GM21786 (cell line): ENCODE measurements at regions not wholly inside any gene's neighbourhood (a gene's known extent, or its start where the extent isn't known, plus 50 kb on each side); places are given as distances from the start of the nearest gene placed in this dataset.

Source experiments
- ATAC-seq: cut with Tn5 transposase; IDR thresholded peaks from one replicate; pipeline ENCODE4 v1.9.1; 2021; ENCODE audit not compliant: unreplicated experiment

- ATAC-seq, result no peak
Measured at GRCh38 chr10:27451054-27451453, 53.0 kb upstream of the RAB18 start.

- no peak for ATAC-seq
Measured at GRCh38 chr10:27450225-27450624, 53.9 kb upstream of the RAB18 start.

GRCh38 chr10:27449571-27449970 lies 54.5 kb upstream of the RAB18 start:
- ATAC-seq, result no peak

GRCh38 chr10:27448921-27449320 lies 55.2 kb upstream of the RAB18 start:
- ATAC-seq, result no peak

GRCh38 chr10:27447540-27447939 lies 56.6 kb upstream of the RAB18 start:
- ATAC-seq, result no peak

- ATAC-seq, result no peak
Measured at GRCh38 chr10:27446091-27446918, 57.8 kb upstream of the RAB18 start.

- ATAC-seq, result no peak
Measured at GRCh38 chr10:27445070-27445469, 59.0 kb upstream of the RAB18 start.

GRCh38 chr10:27440478-27440877 lies 63.6 kb upstream of the RAB18 start:
- no peak for ATAC-seq

- ATAC-seq, result no peak
Measured at GRCh38 chr10:27440021-27440420, 64.1 kb upstream of the RAB18 start.

GRCh38 chr10:27439101-27439500 lies 65.0 kb upstream of the RAB18 start:
- no peak for ATAC-seq

GRCh38 chr10:27437775-27438174 lies 66.3 kb upstream of the RAB18 start:
- ATAC-seq, result no peak

- no peak for ATAC-seq
Measured at GRCh38 chr10:27436710-27437109, 67.4 kb upstream of the RAB18 start.

- no peak for ATAC-seq
Measured at GRCh38 chr10:27433976-27434375, 70.1 kb upstream of the RAB18 start.

- ATAC-seq, result no peak
Measured at GRCh38 chr10:27426948-27427467, 77.1 kb upstream of the RAB18 start.

- ATAC-seq, result no peak
Measured at GRCh38 chr10:27413831-27414348, 90.2 kb upstream of the RAB18 start.

GRCh38 chr10:27413387-27413786 lies 90.7 kb upstream of the RAB18 start:
- ATAC-seq, result no peak

GRCh38 chr10:27410153-27410552 lies 94.0 kb upstream of the RAB18 start:
- no peak for ATAC-seq

- ATAC-seq, result no peak
Measured at GRCh38 chr10:27407271-27407670, 96.8 kb upstream of the RAB18 start.

GRCh38 chr10:27399871-27400270 lies 104.2 kb upstream of the RAB18 start:
- no peak for ATAC-seq

GRCh38 chr10:27393961-27394360 lies 110.1 kb upstream of the RAB18 start:
- ATAC-seq, result no peak

GRCh38 chr10:27392606-27393005 lies 111.5 kb upstream of the RAB18 start:
- ATAC-seq, result no peak

GRCh38 chr10:27391916-27392315 lies 112.2 kb upstream of the RAB18 start:
- no peak for ATAC-seq

- no peak for ATAC-seq
Measured at GRCh38 chr10:27391325-27391724, 112.8 kb upstream of the RAB18 start.
